ENCODE measurements at regions not wholly inside any gene's neighbourhood (a gene's known extent, or its start where the extent isn't known, plus 50 kb on each side); places are given as distances from the start of the nearest gene placed in this dataset.

GRCh38 chr6:141846639-141847038 is 286.1 kb upstream of the GJE1 start:
- TF ChIP-seq, protein P1, sequence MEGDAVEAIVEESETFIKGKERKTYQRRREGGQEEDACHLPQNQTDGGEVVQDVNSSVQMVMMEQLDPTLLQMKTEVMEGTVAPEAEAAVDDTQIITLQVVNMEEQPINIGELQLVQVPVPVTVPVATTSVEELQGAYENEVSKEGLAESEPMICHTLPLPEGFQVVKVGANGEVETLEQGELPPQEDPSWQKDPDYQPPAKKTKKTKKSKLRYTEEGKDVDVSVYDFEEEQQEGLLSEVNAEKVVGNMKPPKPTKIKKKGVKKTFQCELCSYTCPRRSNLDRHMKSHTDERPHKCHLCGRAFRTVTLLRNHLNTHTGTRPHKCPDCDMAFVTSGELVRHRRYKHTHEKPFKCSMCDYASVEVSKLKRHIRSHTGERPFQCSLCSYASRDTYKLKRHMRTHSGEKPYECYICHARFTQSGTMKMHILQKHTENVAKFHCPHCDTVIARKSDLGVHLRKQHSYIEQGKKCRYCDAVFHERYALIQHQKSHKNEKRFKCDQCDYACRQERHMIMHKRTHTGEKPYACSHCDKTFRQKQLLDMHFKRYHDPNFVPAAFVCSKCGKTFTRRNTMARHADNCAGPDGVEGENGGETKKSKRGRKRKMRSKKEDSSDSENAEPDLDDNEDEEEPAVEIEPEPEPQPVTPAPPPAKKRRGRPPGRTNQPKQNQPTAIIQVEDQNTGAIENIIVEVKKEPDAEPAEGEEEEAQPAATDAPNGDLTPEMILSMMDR (IDR thresholded peaks at IDR 0.05), result no peak
- no peak for TF ChIP-seq POLR2A (IDR thresholded peaks at IDR 0.05)
